ENCODE measurements at regions not wholly inside any gene's neighbourhood (a gene's known extent, or its start where the extent isn't known, plus 50 kb on each side); places are given as distances from the start of the nearest gene placed in this dataset.

- TF ChIP-seq TEAD4 (IDR thresholded peaks at IDR 0.05), result peak; percentile 48; the same call in 1 of the 2 replicates
- TF ChIP-seq EP300 (IDR thresholded peaks at IDR 0.05; ENCODE audit: borderline replicate concordance), result peak; percentile 48; the same call in 1 of the 2 replicates
- no peak; the same call in 1 of the 2 replicates for TF ChIP-seq NFIC (IDR thresholded peaks at IDR 0.05)
- TF ChIP-seq FOXM1 (IDR thresholded peaks at IDR 0.05; ENCODE audit: borderline replicate concordance, low read depth), result no peak
- TF ChIP-seq EGR1 (IDR thresholded peaks at IDR 0.05), result no peak
- no peak for TF ChIP-seq YY1 (IDR thresholded peaks at IDR 0.05; ENCODE audit: low read depth)
Measured at GRCh38 chr12:65517656-65518210, 239.2 kb downstream of the MSRB3 start.

- TF ChIP-seq USF1 (IDR thresholded peaks at IDR 0.05) (no peak), TCF12 (IDR thresholded peaks at IDR 0.05; ENCODE audit: low read depth) (peak; percentile 77), TAF1 (IDR thresholded peaks at IDR 0.05; ENCODE audit: low read depth) (no peak), TEAD4 (IDR thresholded peaks at IDR 0.05) (peak; percentile 60), ZBTB7A (IDR thresholded peaks at IDR 0.05; ENCODE audit: low read depth) (no peak), FOXM1 (IDR thresholded peaks at IDR 0.05; ENCODE audit: borderline replicate concordance, low read depth) (peak; percentile 68; the same call in 1 of the 2 replicates), RAD21 (IDR thresholded peaks at IDR 0.05; ENCODE audit: low read depth) (peak; percentile 22; the same call in 1 of the 2 replicates), NFIC (IDR thresholded peaks at IDR 0.05) (peak; percentile 84)
- TF ChIP-seq, protein P1, sequence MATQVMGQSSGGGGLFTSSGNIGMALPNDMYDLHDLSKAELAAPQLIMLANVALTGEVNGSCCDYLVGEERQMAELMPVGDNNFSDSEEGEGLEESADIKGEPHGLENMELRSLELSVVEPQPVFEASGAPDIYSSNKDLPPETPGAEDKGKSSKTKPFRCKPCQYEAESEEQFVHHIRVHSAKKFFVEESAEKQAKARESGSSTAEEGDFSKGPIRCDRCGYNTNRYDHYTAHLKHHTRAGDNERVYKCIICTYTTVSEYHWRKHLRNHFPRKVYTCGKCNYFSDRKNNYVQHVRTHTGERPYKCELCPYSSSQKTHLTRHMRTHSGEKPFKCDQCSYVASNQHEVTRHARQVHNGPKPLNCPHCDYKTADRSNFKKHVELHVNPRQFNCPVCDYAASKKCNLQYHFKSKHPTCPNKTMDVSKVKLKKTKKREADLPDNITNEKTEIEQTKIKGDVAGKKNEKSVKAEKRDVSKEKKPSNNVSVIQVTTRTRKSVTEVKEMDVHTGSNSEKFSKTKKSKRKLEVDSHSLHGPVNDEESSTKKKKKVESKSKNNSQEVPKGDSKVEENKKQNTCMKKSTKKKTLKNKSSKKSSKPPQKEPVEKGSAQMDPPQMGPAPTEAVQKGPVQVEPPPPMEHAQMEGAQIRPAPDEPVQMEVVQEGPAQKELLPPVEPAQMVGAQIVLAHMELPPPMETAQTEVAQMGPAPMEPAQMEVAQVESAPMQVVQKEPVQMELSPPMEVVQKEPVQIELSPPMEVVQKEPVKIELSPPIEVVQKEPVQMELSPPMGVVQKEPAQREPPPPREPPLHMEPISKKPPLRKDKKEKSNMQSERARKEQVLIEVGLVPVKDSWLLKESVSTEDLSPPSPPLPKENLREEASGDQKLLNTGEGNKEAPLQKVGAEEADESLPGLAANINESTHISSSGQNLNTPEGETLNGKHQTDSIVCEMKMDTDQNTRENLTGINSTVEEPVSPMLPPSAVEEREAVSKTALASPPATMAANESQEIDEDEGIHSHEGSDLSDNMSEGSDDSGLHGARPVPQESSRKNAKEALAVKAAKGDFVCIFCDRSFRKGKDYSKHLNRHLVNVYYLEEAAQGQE (IDR thresholded peaks at IDR 0.05; ENCODE audit: low read depth), result no peak
- TF ChIP-seq, protein P2, sequence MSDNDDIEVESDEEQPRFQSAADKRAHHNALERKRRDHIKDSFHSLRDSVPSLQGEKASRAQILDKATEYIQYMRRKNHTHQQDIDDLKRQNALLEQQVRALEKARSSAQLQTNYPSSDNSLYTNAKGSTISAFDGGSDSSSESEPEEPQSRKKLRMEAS (IDR thresholded peaks at IDR 0.05), result peak; percentile 53; the same call in 1 of the 2 replicates
Measured at GRCh38 chr12:65518771-65519170, 240.3 kb downstream of the MSRB3 start.

GRCh38 chr12:65520658-65521057 is 242.2 kb downstream of the MSRB3 start:
- no peak for TF ChIP-seq CREB1 (IDR thresholded peaks at IDR 0.05; ENCODE audit: low read depth)
- TF ChIP-seq, protein P1 (IDR thresholded peaks at IDR 0.05; ENCODE audit: low read depth), result no peak
- TF ChIP-seq EGR1 (IDR thresholded peaks at IDR 0.05), result no peak
- TF ChIP-seq NFIC (IDR thresholded peaks at IDR 0.05), result no peak
- no peak for TF ChIP-seq CEBPB (IDR thresholded peaks at IDR 0.05)
- TF ChIP-seq, protein P2 (IDR thresholded peaks at IDR 0.05), result no peak
- no peak for TF ChIP-seq ZBTB7A (IDR thresholded peaks at IDR 0.05; ENCODE audit: low read depth)
- TF ChIP-seq TCF12 (IDR thresholded peaks at IDR 0.05; ENCODE audit: low read depth), result no peak
- TF ChIP-seq USF1 (IDR thresholded peaks at IDR 0.05), result no peak
- no peak for TF ChIP-seq TEAD4 (IDR thresholded peaks at IDR 0.05)
- TF ChIP-seq FOXM1 (IDR thresholded peaks at IDR 0.05; ENCODE audit: borderline replicate concordance, low read depth), result no peak
- TF ChIP-seq YY1 (IDR thresholded peaks at IDR 0.05; ENCODE audit: low read depth), result no peak
- TF ChIP-seq EP300 (IDR thresholded peaks at IDR 0.05; ENCODE audit: borderline replicate concordance), result no peak
- no peak for TF ChIP-seq RAD21 (IDR thresholded peaks at IDR 0.05; ENCODE audit: low read depth)
- no peak for TF ChIP-seq TAF1 (IDR thresholded peaks at IDR 0.05; ENCODE audit: low read depth)

DNA sequence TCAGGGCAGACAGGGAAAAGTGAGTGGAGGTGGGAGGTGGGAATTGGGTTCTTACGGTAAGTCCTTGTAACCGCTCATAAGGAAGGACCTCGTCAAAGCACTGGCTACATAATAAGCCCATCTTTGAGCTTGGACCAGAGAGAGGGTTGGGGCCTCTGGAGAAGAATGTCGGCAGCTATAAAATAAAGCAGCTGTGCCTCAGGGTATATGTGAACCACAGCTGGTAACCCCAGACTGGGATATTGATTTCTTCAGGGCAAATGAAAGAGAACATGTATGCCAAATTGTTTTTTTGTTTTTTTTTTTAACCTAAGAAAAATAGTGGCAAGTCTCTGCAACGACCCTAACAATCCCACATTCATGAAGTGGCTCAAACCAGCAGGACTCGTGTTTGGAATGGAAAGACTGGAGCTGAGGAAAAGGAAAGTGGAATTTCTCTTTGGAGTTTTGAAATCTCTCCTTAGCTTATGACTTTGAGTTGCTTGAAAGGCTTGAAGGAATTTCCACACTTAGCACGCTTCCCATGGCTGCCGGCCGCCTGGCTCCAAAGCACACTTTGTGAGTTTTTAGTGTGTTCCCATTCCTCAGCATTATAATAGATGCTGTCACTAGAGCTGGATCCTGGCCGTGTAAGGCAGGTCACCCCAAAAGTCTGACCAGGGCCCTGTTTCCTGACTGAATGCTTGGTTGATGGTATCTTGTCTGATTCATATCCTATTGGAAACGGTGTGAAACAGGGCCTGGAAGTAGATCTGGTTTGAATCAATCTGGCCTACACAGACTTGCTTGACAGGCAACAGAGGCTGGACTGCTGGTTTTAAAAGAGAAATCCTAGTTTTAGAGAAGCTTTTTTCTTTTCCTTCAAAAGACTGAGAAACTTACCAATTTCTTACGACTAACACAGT is 244.7 kb downstream of the MSRB3 start:
- TF ChIP-seq, protein P1 (IDR thresholded peaks at IDR 0.05; ENCODE audit: low read depth), result no peak
- no peak for TF ChIP-seq EP300 (IDR thresholded peaks at IDR 0.05; ENCODE audit: borderline replicate concordance)
- TF ChIP-seq USF1 (IDR thresholded peaks at IDR 0.05), result no peak
- TF ChIP-seq TCF12 (IDR thresholded peaks at IDR 0.05; ENCODE audit: low read depth), result no peak
- no peak for TF ChIP-seq RAD21 (IDR thresholded peaks at IDR 0.05; ENCODE audit: low read depth)
- no peak for TF ChIP-seq NFIC (IDR thresholded peaks at IDR 0.05)

All from Ishikawa (cell line).